ENCODE measurements at regions not wholly inside any gene's neighbourhood (a gene's known extent, or its start where the extent isn't known, plus 50 kb on each side); places are given as distances from the start of the nearest gene placed in this dataset.
A peak's percentile ranks its signal among the peaks of the same experiment; 100 is the strongest.

- DNase-seq (ENCODE audit: low spot score): no peak
- Histone ChIP-seq H3K36me3 (no peaks in the 10 kb centered on the region), H3K27me3 (no peaks in the 10 kb centered on the region), H3K4me3 (no peak overlapping the region), H3K27ac (peak overlapping the region in 1 of 2 donors; percentile 68), H3K9me3 (no peaks in the 10 kb centered on the region), H3K4me1 (no peaks in the 10 kb centered on the region)
- TF ChIP-seq CTCF (IDR thresholded peaks at IDR 0.05): no peak
Measured at GRCh38 chr3:110413807-110414748, 657.5 kb upstream of the NECTIN3 start.

DNA sequence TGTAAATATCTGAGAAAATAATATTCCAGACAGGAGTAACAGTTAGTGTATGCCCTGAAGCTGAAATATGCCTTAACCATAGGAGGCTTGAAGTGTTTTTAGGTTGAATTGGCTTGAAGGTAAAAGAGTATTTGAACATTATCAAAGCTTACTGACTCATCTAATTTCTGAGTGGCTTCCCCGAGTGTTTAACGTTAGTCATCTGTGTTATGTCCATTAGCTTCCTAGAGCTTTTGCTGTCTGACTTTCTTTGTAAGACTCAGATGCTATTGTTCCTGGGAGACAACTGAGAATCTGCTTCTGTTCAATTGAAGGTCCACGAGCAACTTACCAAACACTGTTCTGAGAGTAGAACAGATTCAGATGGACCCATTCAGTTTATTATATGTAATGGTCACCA lies 656.8 kb upstream of the NECTIN3 start:
- DNase-seq (ENCODE audit: low spot score): no peak
- Histone ChIP-seq H3K9me3 (no peaks in the 10 kb centered on the region), H3K27me3 (no peaks in the 10 kb centered on the region), H3K27ac (peak overlapping the region in 1 of 2 donors; percentile 68), H3K4me1 (no peaks in the 10 kb centered on the region), H3K36me3 (no peaks in the 10 kb centered on the region), H3K4me3 (no peak overlapping the region)
- TF ChIP-seq CTCF (IDR thresholded peaks at IDR 0.05): no peak

- Histone ChIP-seq H3K27me3 (no peaks in the 10 kb centered on the region), H3K27ac (no peak overlapping the region), H3K4me1 (no peaks in the 10 kb centered on the region), H3K4me3 (no peak overlapping the region), H3K36me3 (no peaks in the 10 kb centered on the region), H3K9me3 (no peaks in the 10 kb centered on the region)
- TF ChIP-seq CTCF (IDR thresholded peaks at IDR 0.05): no peak
- DNase-seq (ENCODE audit: low spot score): no peak
Measured at GRCh38 chr3:110419096-110419495, 652.5 kb upstream of the NECTIN3 start.

GRCh38 chr3:110419601-110420000 lies 652.0 kb upstream of the NECTIN3 start:
- no peak overlapping the region for H3K4me3 ChIP-seq
- H3K27ac ChIP-seq: no peak overlapping the region
- H3K27me3 ChIP-seq: no peaks in the 10 kb centered on the region
- no peaks in the 10 kb centered on the region for H3K9me3 ChIP-seq
- no peaks in the 10 kb centered on the region for H3K4me1 ChIP-seq
- DNase-seq (ENCODE audit: low spot score): no peak
- TF ChIP-seq CTCF (IDR thresholded peaks at IDR 0.05): no peak
- no peaks in the 10 kb centered on the region for H3K36me3 ChIP-seq

DNA sequence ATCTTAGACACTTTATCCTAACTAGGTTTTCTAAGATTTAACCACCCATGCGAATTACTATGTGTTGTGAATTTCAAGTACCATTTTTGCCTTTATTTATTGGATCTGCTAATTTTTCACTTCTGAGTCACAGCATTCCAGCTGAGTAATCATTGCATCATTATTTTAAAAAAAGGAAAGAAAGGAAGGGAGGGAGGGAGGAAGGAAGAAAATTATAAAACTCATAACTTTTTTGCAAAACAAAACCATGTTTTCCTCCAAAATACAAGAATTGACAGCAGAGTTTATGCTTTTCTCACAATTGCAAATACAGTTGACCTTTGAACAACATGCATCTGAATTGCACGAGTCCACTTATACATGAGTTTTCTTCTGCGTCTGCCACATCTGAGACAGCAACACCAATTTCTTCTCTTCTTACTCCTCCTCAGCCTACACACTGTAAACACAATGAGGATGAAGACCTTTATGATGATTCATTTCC lies 651.4 kb upstream of the NECTIN3 start:
- Histone ChIP-seq H3K9me3 (no peaks in the 10 kb centered on the region), H3K4me1 (no peaks in the 10 kb centered on the region)

More for the DNA sequence above, 651.4 kb upstream of the NECTIN3 start:
- DNase-seq (ENCODE audit: low spot score): no peak
- Histone ChIP-seq H3K27me3 (no peaks in the 10 kb centered on the region), H3K36me3 (no peaks in the 10 kb centered on the region), H3K4me3 (no peak overlapping the region), H3K27ac (no peak overlapping the region)
- TF ChIP-seq CTCF (IDR thresholded peaks at IDR 0.05): no peak

All from right atrium auricular region (tissue), 2 donors.